Endothelial cell of umbilical vein (primary cell): ENCODE measurements at regions not wholly inside any gene's neighbourhood (a gene's known extent, or its start where the extent isn't known, plus 50 kb on each side); places are given as distances from the start of the nearest gene placed in this dataset.

ENCODE experiments used
- BruUV-seq: library from RNA; stranded (reverse); fragments of 400-500 nt; replicated peaks from 2 replicates; lab custom pipeline; 2021; lab: Mats Ljungman, UMichigan
- CTCF ChIA-PET: fragments of 300-600, 350-600 bp; sonication (Branson Sonifier 250); formaldehyde crosslinking; loops from one replicate; lab custom pipeline; 2021; ENCODE audit warnings: antibody characterized with exemption, inconsistent platforms; lab: Charles Lee
- POLR2A ChIA-PET: fragments of 300-600, 350-600 bp; sonication (Branson Sonifier 250); formaldehyde crosslinking; loops from one replicate; lab custom pipeline; 2021; ENCODE audit warnings: antibody characterized with exemption, inconsistent platforms; lab: Charles Lee
- DNase-seq: peaks from one replicate; pipeline ENCODE4 v3.0.0-alpha.2; 2011; ENCODE audit warnings: low read depth, low spot score
- FAIRE-seq: peaks from 2 replicates; lab custom pipeline; 2011; peaks lifted over from hg19 to GRCh38; lab: Jason Lieb, UNC
- H2AFZ ChIP-seq: 2 replicates; pipeline ENCODE4 v1.6.0; 2012; ENCODE audit warnings: low read depth, low read length, control low read depth, inconsistent platforms
- H3K27ac ChIP-seq: 2 replicates; pipeline ENCODE4 v1.5.1; 2011; ENCODE audit warnings: low read depth, mild to moderate bottlenecking, control low read depth, low read length, moderate library complexity; ENCODE audit not compliant: insufficient read depth
- H3K27me3 ChIP-seq, 2 experiments: 2 replicates each; pipeline versions ENCODE4 v1.6.0 to v1.6.1; 2011; ENCODE audit warnings: low read length in 2 of 2, mixed read lengths in 1 of 2; ENCODE audit not compliant: control insufficient read depth in 2 of 2, insufficient read depth in 2 of 2
- H3K36me3 ChIP-seq, 2 experiments: 2 replicates in 1 of 2; 3 replicates in 1 of 2; pipeline ENCODE4 v1.5.1; 2011; ENCODE audit warnings: low read length in 2 of 2, mild to moderate bottlenecking in 1 of 2, moderate library complexity in 1 of 2; ENCODE audit not compliant: control insufficient read depth in 2 of 2, insufficient read depth in 2 of 2; ENCODE audit errors: extremely low read depth in 1 of 2
- H3K4me1 ChIP-seq: 3 replicates; pipeline ENCODE4 v1.5.1; 2011; ENCODE audit warnings: mild to moderate bottlenecking, low read length; ENCODE audit not compliant: control insufficient read depth, insufficient read depth; ENCODE audit errors: extremely low read depth
- H3K4me2 ChIP-seq: 2 replicates; pipeline ENCODE4 v1.6.1; 2011; ENCODE audit warnings: low read length, control low read depth, mixed read lengths; ENCODE audit not compliant: insufficient read depth
- H3K4me3 ChIP-seq, 3 experiments: fragments of 200-600 bp in 1 of 3; sonication (generic), shearing (Covaris generic) in 1 of 3; replicated peaks in 1 of 3; 2 replicates each; pipeline ENCODE4 v1.5.1; 2011 to 2016; ENCODE audit warnings: control low read depth in 3 of 3, low read length in 3 of 3, mild to moderate bottlenecking in 2 of 3, inconsistent platforms in 1 of 3, low read depth in 1 of 3, moderate library complexity in 1 of 3; ENCODE audit not compliant: insufficient read depth in 1 of 3
- H3K79me2 ChIP-seq: 2 replicates; pipeline ENCODE4 v1.6.0; 2012; ENCODE audit warnings: low read length, inconsistent platforms; ENCODE audit not compliant: control insufficient read depth, insufficient read depth
- H3K9ac ChIP-seq: replicated peaks from 2 replicates; pipeline ENCODE3; 2011; ENCODE audit warnings: low read length, control low read depth; ENCODE audit not compliant: insufficient read depth; ENCODE audit errors: extremely low read depth
- H3K9me1 ChIP-seq: replicated peaks from 3 replicates; pipeline ENCODE4 v1.6.0; 2011; ENCODE audit warnings: mild to moderate bottlenecking, low read length; ENCODE audit not compliant: control insufficient read depth, insufficient read depth; ENCODE audit errors: extremely low read depth
- H3K9me3 ChIP-seq: replicated peaks from 2 replicates; pipeline ENCODE4 v1.5.1; 2012; ENCODE audit warnings: low read length, inconsistent platforms; ENCODE audit not compliant: control insufficient read depth, insufficient read depth
- H4K20me1 ChIP-seq: replicated peaks from 2 replicates; pipeline ENCODE3; 2011; ENCODE audit warnings: mild to moderate bottlenecking, low read length; ENCODE audit not compliant: control insufficient read depth, insufficient read depth; ENCODE audit errors: extremely low read depth
- EZH2 ChIP-seq: IDR thresholded peaks from 2 replicates; pipeline ENCODE4 v1.6.1; 2012; ENCODE audit warnings: borderline replicate concordance, low read depth, mild to moderate bottlenecking, moderate library complexity, low read length, inconsistent platforms; ENCODE audit not compliant: severe bottlenecking
- FOS ChIP-seq: IDR thresholded peaks from 2 replicates; pipeline ENCODE4 v1.6.1; 2011; ENCODE audit warnings: mild to moderate bottlenecking, low read length, moderate library complexity, borderline replicate concordance; ENCODE audit not compliant: insufficient read depth
- GATA2 ChIP-seq: IDR thresholded peaks from 2 replicates; pipeline ENCODE4 v1.7.0; 2011; ENCODE audit warnings: low read depth, mild to moderate bottlenecking, moderate library complexity, mixed read lengths, low read length; ENCODE audit not compliant: insufficient read length, insufficient read depth
- JUN ChIP-seq: IDR thresholded peaks from 2 replicates; pipeline ENCODE4 v1.6.1; 2011; ENCODE audit warnings: borderline replicate concordance, low read depth; ENCODE audit not compliant: insufficient read length, insufficient read depth
- MYC ChIP-seq: IDR thresholded peaks from one replicate; pipeline ENCODE4 v1.6.1; 2011; ENCODE audit warnings: mild to moderate bottlenecking, low read depth, low read length
- POLR2A ChIP-seq: IDR thresholded peaks from 2 replicates; pipeline ENCODE4 v1.6.1; 2012; ENCODE audit warnings: low read depth, mild to moderate bottlenecking, control low read depth, low read length
- POLR2AphosphoS5 ChIP-seq: IDR thresholded peaks from 2 replicates; pipeline ENCODE4 v1.6.1; 2012; ENCODE audit warnings: low read depth, mild to moderate bottlenecking, control low read depth, low read length, moderate library complexity; ENCODE audit not compliant: insufficient read depth
- dilution Hi-C: fragments of 300-500 bp; cut with MboI; formaldehyde crosslinking; loops from one replicate; pipeline ENCODE4 v1.15.0; 2019; ENCODE audit warnings: low sequenced_read_pairs; ENCODE audit not compliant: extremely low pct_ligation_motif_present
- intact Hi-C: fragments of 100-400 bp; cut with micrococcal nuclease; formaldehyde crosslinking; loops from one replicate; pipeline ENCODE4 v1.10.0; 2022
- TF ChIP-seq, protein P1 (sequence below), 2 donors: IDR thresholded peaks; 1 replicate in 1 of 2; 2 replicates in 1 of 2; pipeline ENCODE4 v1.5.1; 2011; ENCODE audit warnings: low read length in 2 of 2, mild to moderate bottlenecking in 2 of 2, moderate library complexity in 2 of 2, control low read depth in 1 of 2, inconsistent platforms in 1 of 2, low read depth in 1 of 2; ENCODE audit not compliant: insufficient read depth in 1 of 2; ENCODE audit errors: extremely low read depth in 1 of 2
- TF ChIP-seq, protein P2 (sequence below): IDR thresholded peaks from 2 replicates; pipeline ENCODE4 v1.6.1; 2011; ENCODE audit not compliant: insufficient read depth, insufficient read length

DNA sequence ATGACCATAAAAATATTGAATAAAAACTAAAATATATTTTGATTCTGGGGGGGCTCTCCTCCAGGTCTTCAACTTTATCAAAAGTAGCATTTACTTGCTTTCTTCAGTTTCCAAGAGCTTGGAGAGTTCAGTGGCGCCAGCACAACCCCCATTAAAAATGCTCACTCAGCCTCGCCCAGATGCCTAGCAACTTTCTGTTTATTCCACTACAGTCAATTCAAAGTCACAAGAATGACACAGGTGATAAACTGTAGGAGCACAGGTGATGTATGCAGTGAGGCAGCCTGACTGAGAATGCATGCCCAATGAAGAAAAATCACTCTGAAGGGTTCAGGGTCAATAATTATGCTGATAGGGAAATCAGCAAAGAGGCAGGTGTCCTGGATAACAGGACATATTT is 159.4 kb upstream of the ATP1B1 start:
- BruUV-seq, result no TSS peak

More for the DNA sequence above, 159.4 kb upstream of the ATP1B1 start:
- no peaks in the 10 kb centered on the region for H4K20me1 ChIP-seq
- H3K9me1 ChIP-seq, result no peaks in the 10 kb centered on the region
- intact Hi-C loops, result no loop called here
- DNase-seq (no peak), FAIRE-seq (no peak)
- TF ChIP-seq POLR2AphosphoS5, result no peak
- TF ChIP-seq, protein P1, sequence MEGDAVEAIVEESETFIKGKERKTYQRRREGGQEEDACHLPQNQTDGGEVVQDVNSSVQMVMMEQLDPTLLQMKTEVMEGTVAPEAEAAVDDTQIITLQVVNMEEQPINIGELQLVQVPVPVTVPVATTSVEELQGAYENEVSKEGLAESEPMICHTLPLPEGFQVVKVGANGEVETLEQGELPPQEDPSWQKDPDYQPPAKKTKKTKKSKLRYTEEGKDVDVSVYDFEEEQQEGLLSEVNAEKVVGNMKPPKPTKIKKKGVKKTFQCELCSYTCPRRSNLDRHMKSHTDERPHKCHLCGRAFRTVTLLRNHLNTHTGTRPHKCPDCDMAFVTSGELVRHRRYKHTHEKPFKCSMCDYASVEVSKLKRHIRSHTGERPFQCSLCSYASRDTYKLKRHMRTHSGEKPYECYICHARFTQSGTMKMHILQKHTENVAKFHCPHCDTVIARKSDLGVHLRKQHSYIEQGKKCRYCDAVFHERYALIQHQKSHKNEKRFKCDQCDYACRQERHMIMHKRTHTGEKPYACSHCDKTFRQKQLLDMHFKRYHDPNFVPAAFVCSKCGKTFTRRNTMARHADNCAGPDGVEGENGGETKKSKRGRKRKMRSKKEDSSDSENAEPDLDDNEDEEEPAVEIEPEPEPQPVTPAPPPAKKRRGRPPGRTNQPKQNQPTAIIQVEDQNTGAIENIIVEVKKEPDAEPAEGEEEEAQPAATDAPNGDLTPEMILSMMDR (IDR thresholded peaks at IDR 0.05; ENCODE audit: extremely low read depth in 1 of 2, insufficient read depth in 1 of 2, low read depth in 1 of 2, low read length in 2 of 2), result no peak
- TF ChIP-seq, protein P2, sequence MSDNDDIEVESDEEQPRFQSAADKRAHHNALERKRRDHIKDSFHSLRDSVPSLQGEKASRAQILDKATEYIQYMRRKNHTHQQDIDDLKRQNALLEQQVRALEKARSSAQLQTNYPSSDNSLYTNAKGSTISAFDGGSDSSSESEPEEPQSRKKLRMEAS, result no peak
- TF ChIP-seq EZH2, result no peak
- no peak for TF ChIP-seq JUN
- TF ChIP-seq POLR2A, result no peak
- TF ChIP-seq FOS, result no peak
- TF ChIP-seq GATA2, result no peak
- TF ChIP-seq MYC, result no peak
- H2AFZ ChIP-seq, result no peak overlapping the region
- H3K27ac ChIP-seq, result no peak overlapping the region
- POLR2A ChIA-PET, result no interaction called here
- no peaks in the 10 kb centered on the region for H3K79me2 ChIP-seq
- no peaks in the 10 kb centered on the region for H3K9me3 ChIP-seq
- CTCF ChIA-PET, result interaction anchor here (1.1 kb wide), 1 partner anchor 10 kb away, joined by 6 read pairs; no protein-coding TSS in a partner anchor
- no peaks in the 10 kb centered on the region for H3K27me3 ChIP-seq
- no peak overlapping the region for H3K4me3 ChIP-seq
- H3K4me1 ChIP-seq, result peaks cover 2% of the 10 kb centered on the region
- H3K36me3 ChIP-seq, result no peaks in the 10 kb centered on the region
- no peak overlapping the region for H3K9ac ChIP-seq
- H3K4me2 ChIP-seq, result no peak overlapping the region
- dilution Hi-C loops, result no loop called here
